H1 (cell line): ENCODE measurements at regions not wholly inside any gene's neighbourhood (a gene's known extent, or its start where the extent isn't known, plus 50 kb on each side); places are given as distances from the start of the nearest gene placed in this dataset.

Experiments used
- CTCF ChIA-PET: fragments of 300-600 bp; sonication (Branson Sonifier 250); formaldehyde crosslinking; loops from one replicate; lab custom pipeline; 2021; ENCODE audit not compliant: partially characterized antibody; lab: Charles Lee
- POLR2A ChIA-PET: fragments of 300-600 bp; sonication (Branson Sonifier 250); formaldehyde crosslinking; loops from one replicate; lab custom pipeline; 2021; ENCODE audit warnings: inconsistent platforms; ENCODE audit not compliant: partially characterized antibody; lab: Charles Lee
- DNase-seq, 2 experiments: peaks; one replicate each; pipeline versions ENCODE4 v3.0.0 to v3.0.0-alpha.2; 2010 to 2022; ENCODE audit warnings: low spot score in 2 of 2, low read depth in 1 of 2, mixed read lengths in 1 of 2
- FAIRE-seq: peaks from 2 replicates; lab custom pipeline; 2011; peaks lifted over from hg19 to GRCh38; lab: Jason Lieb, UNC
- H2AFZ ChIP-seq: 2 replicates; pipeline ENCODE4 v1.8.1; 2012; ENCODE audit warnings: low read length, inconsistent platforms
- H2AK5ac ChIP-seq: 2 replicates; pipeline ENCODE4 v1.6.1; 2013; ENCODE audit warnings: low read depth, low read length
- H2BK120ac ChIP-seq: replicated peaks from 2 replicates; pipeline ENCODE3; 2013; ENCODE audit warnings: low read depth, low read length, inconsistent platforms
- H2BK12ac ChIP-seq: 2 replicates; pipeline ENCODE4 v1.6.1; 2013; ENCODE audit warnings: low read depth, low read length
- H2BK15ac ChIP-seq: 2 replicates; pipeline ENCODE4 v1.6.1; 2013; ENCODE audit warnings: low read length
- H2BK20ac ChIP-seq: 2 replicates; pipeline ENCODE4 v1.6.1; 2013; ENCODE audit warnings: low read length
- H2BK5ac ChIP-seq: 2 replicates; pipeline ENCODE4 v1.6.1; 2013; ENCODE audit warnings: low read depth, low read length
- H3K14ac ChIP-seq: 2 replicates; pipeline ENCODE4 v1.6.1; 2013; ENCODE audit warnings: inconsistent platforms; ENCODE audit not compliant: insufficient read length
- H3K18ac ChIP-seq: 2 replicates; pipeline ENCODE4 v1.6.1; 2013; ENCODE audit warnings: low read length; ENCODE audit errors: extremely low read depth
- H3K23ac ChIP-seq: 2 replicates; pipeline ENCODE4 v1.6.1; 2013; ENCODE audit warnings: inconsistent platforms; ENCODE audit not compliant: insufficient read length
- H3K23me2 ChIP-seq: 2 replicates; pipeline ENCODE4 v1.6.1; 2013; ENCODE audit warnings: low read depth, low read length
- H3K27ac ChIP-seq: 2 replicates; pipeline ENCODE4 v1.6.1; 2011; ENCODE audit warnings: low read depth, low read length, inconsistent platforms
- H3K27me3 ChIP-seq, 4 experiments: replicated peaks in 1 of 4; 1 replicate in 1 of 4; 2 replicates in 3 of 4; pipeline versions ENCODE4 v1.6.1 to v1.8.1; 2011 to 2013; ENCODE audit warnings: low read length in 3 of 4, mild to moderate bottlenecking in 3 of 4, inconsistent platforms in 2 of 4, mixed read lengths in 2 of 4, moderate library complexity in 1 of 4; ENCODE audit not compliant: control insufficient read depth in 3 of 4, insufficient read depth in 3 of 4; ENCODE audit errors: extremely low read depth in 1 of 4
- H3K36me3 ChIP-seq, 4 experiments: 2 replicates each; pipeline versions ENCODE4 v1.6.1 to v1.8.1; 2011 to 2013; ENCODE audit warnings: mild to moderate bottlenecking in 4 of 4, low read length in 3 of 4, moderate library complexity in 2 of 4, control low read depth in 1 of 4, inconsistent platforms in 1 of 4; ENCODE audit not compliant: insufficient read depth in 4 of 4, control insufficient read depth in 2 of 4
- H3K4ac ChIP-seq: replicated peaks from 2 replicates; pipeline ENCODE3; 2013; ENCODE audit warnings: low read length, low read depth, mixed read lengths, inconsistent platforms; ENCODE audit not compliant: insufficient read length
- H3K4me1 ChIP-seq, 4 experiments: replicated peaks in 1 of 4; 1 replicate in 1 of 4; 2 replicates in 3 of 4; pipeline versions ENCODE4 v1.6.1 to v1.8.1; 2011 to 2013; ENCODE audit warnings: low read length in 3 of 4, inconsistent platforms in 2 of 4, mixed read lengths in 1 of 4; ENCODE audit not compliant: insufficient read depth in 4 of 4, control insufficient read depth in 3 of 4
- H3K4me2 ChIP-seq, 2 experiments: 2 replicates each; pipeline versions ENCODE4 v1.6.1 to v1.8.1; 2011 to 2013; ENCODE audit warnings: low read depth in 2 of 2, low read length in 2 of 2, control low read depth in 1 of 2, inconsistent platforms in 1 of 2, mild to moderate bottlenecking in 1 of 2; ENCODE audit not compliant: insufficient read depth in 1 of 2
- H3K4me3 ChIP-seq, 4 experiments: fragments of 200-600, 300-600 bp in 1 of 4; sonication (generic), shearing (Covaris generic), sonication (Bioruptor Twin) in 1 of 4; 2 replicates each; pipeline versions ENCODE4 v1.5.1 to v1.8.1; 2011 to 2016; ENCODE audit warnings: low read length in 4 of 4, low read depth in 3 of 4, control low read depth in 2 of 4, inconsistent platforms in 2 of 4, mild to moderate bottlenecking in 2 of 4, mixed read lengths in 1 of 4, moderate library complexity in 1 of 4; ENCODE audit not compliant: insufficient read depth in 2 of 4; ENCODE audit errors: extremely low read depth in 1 of 4
- H3K56ac ChIP-seq: replicated peaks from 2 replicates; pipeline ENCODE3; 2013; ENCODE audit warnings: low read depth, mild to moderate bottlenecking, mixed read lengths, low read length, inconsistent platforms; ENCODE audit not compliant: insufficient read length
- H3K79me1 ChIP-seq: 2 replicates; pipeline ENCODE4 v1.6.1; 2013; ENCODE audit warnings: low read depth, low read length, control low read depth
- H3K79me2 ChIP-seq, 2 experiments: 2 replicates each; pipeline versions ENCODE4 v1.6.1 to v1.8.1; 2012 to 2013; ENCODE audit warnings: low read length in 2 of 2, mild to moderate bottlenecking in 2 of 2, inconsistent platforms in 1 of 2; ENCODE audit not compliant: insufficient read depth in 2 of 2, control insufficient read depth in 1 of 2
- H3K9ac ChIP-seq, 4 experiments: replicated peaks in 1 of 4; 1 replicate in 1 of 4; 2 replicates in 3 of 4; pipeline versions ENCODE4 v1.6.1 to v1.8.1; 2011 to 2013; ENCODE audit warnings: low read depth in 3 of 4, low read length in 3 of 4, control low read depth in 2 of 4, mild to moderate bottlenecking in 2 of 4, moderate library complexity in 2 of 4, inconsistent platforms in 1 of 4; ENCODE audit errors: extremely low read depth in 1 of 4
- H3K9me3 ChIP-seq, 2 experiments: 2 replicates each; pipeline versions ENCODE4 v1.6.1 to v1.8.1; 2012 to 2013; ENCODE audit warnings: mild to moderate bottlenecking in 2 of 2, moderate library complexity in 2 of 2, control low read depth in 1 of 2, inconsistent platforms in 1 of 2, low read depth in 1 of 2, low read length in 1 of 2, mixed read lengths in 1 of 2; ENCODE audit not compliant: insufficient read depth in 2 of 2
- H4K20me1 ChIP-seq, 2 experiments: replicated peaks in 1 of 2; 2 replicates each; pipeline versions ENCODE3 to v1.8.1; 2011 to 2013; ENCODE audit warnings: inconsistent platforms in 2 of 2, low read length in 2 of 2, mild to moderate bottlenecking in 1 of 2; ENCODE audit not compliant: insufficient read depth in 2 of 2, control insufficient read depth in 1 of 2
- H4K5ac ChIP-seq: 2 replicates; pipeline ENCODE4 v1.6.1; 2013; ENCODE audit warnings: low read length, low read depth, mixed read lengths, inconsistent platforms; ENCODE audit not compliant: insufficient read length
- H4K8ac ChIP-seq: 2 replicates; pipeline ENCODE4 v1.8.0; 2013; ENCODE audit warnings: mild to moderate bottlenecking, moderate library complexity, low read length, inconsistent platforms; ENCODE audit not compliant: insufficient read depth; ENCODE audit errors: extremely low read depth
- H4K91ac ChIP-seq: replicated peaks from 2 replicates; pipeline ENCODE3; 2013; ENCODE audit warnings: low read length, mixed read lengths, inconsistent platforms; ENCODE audit not compliant: insufficient read length
- BACH1 ChIP-seq: IDR thresholded peaks from 2 replicates; pipeline ENCODE4 v1.6.1; 2012; ENCODE audit warnings: low read length, improper control_type of control experiment
- EZH2 ChIP-seq: fragments of 200-600 bp; sonication (generic); IDR thresholded peaks from 2 replicates; pipeline ENCODE4 v1.7.1; 2012; ENCODE audit warnings: low read depth, mild to moderate bottlenecking, moderate library complexity, low read length, inconsistent platforms; ENCODE audit not compliant: severe bottlenecking
- NANOG ChIP-seq: IDR thresholded peaks from 2 replicates; pipeline ENCODE4 v1.6.1; 2011; ENCODE audit warnings: low read length, low read depth, mild to moderate bottlenecking, inconsistent platforms; ENCODE audit not compliant: insufficient read depth, poor library complexity, severe bottlenecking
- WGBS, 2 experiments: shearing (Covaris generic) in 1 of 2; methylation state at CpG; one replicate each; pipeline versions ENCODE4 v1.1.6 to v1.1.7; 2013 to 2015; ENCODE audit warnings: low lambda C conversion rate in 2 of 2, mixed read lengths in 2 of 2, inconsistent platforms in 1 of 2, low coverage in 1 of 2, missing lambda C conversion rate in 1 of 2; ENCODE audit not compliant: insufficient replicate concordance in 2 of 2, insufficient coverage in 1 of 2, insufficient read length in 1 of 2; ENCODE audit errors: extremely low coverage in 1 of 2, missing lambda C conversion rate in 1 of 2; 5-methylcytosine and 5-hydroxymethylcytosine counted together

DNA sequence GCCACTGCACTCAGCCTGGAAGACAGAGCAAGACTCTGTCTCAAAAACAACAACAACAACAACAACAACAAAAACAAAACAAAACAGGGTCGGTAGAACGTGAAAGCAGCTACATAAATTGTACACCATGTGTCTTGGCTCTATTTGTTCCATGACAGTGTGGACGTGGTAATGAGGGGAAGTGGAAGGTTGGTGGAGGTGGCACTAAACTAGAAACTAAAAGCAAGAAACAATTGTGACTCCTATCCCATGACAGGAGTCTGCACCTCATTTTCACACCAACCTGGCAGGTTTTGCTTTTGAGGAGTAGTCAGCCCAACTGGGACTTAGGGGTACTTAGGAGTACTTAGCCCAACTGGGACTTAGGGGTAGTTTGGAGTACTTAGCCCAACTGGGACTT, 62.5 kb upstream of the MRPS9 start:
- no peak overlapping the region for H4K5ac ChIP-seq
- H3K4me2 ChIP-seq: no peak overlapping the region
- H2BK12ac ChIP-seq: no peak overlapping the region
- CTCF ChIA-PET: interaction anchor here (1.0 to 2.1 kb wide), 4 partner anchors 7 to 106 kb away, joined by 5 to 8 read pairs (median 6); no protein-coding TSS in a partner anchor
- no peak overlapping the region for H2BK5ac ChIP-seq
- H3K9me3 ChIP-seq: peaks cover 0 to 3% of the 10 kb centered on the region in 2 experiments; a peak in 1 of 4 replicates
- no peaks in the 10 kb centered on the region for H3K36me3 ChIP-seq
- H2BK20ac ChIP-seq: no peak overlapping the region
- H3K23ac ChIP-seq: no peak overlapping the region
- no peak overlapping the region for H3K4me3 ChIP-seq
- no peak overlapping the region for H3K4ac ChIP-seq
- no peak overlapping the region for H2AFZ ChIP-seq
- H3K79me2 ChIP-seq: no peaks in the 10 kb centered on the region
- no peak overlapping the region for H3K9ac ChIP-seq
- H3K79me1 ChIP-seq: no peaks in the 10 kb centered on the region
- H3K23me2 ChIP-seq: no peaks in the 10 kb centered on the region
- H2AK5ac ChIP-seq: no peak overlapping the region
- FAIRE-seq (no peak), DNase-seq (no peak)
- no peak overlapping the region for H3K14ac ChIP-seq
- H4K8ac ChIP-seq: no peak overlapping the region
- no peaks in the 10 kb centered on the region; a peak in 1 of 7 replicates for H3K27me3 ChIP-seq
- H4K20me1 ChIP-seq: no peaks in the 10 kb centered on the region
- no peak overlapping the region for H3K27ac ChIP-seq
- 93% methylated on average over 3 of the region's 3 CpGs; no CpG with 5 or more reads in 1 of the 2 experiments for WGBS, 2 experiments
- no peak overlapping the region for H3K18ac ChIP-seq
- no peaks in the 10 kb centered on the region for H3K4me1 ChIP-seq
- no peak overlapping the region for H2BK120ac ChIP-seq
- POLR2A ChIA-PET: no interaction called here
- H4K91ac ChIP-seq: no peak overlapping the region
- TF ChIP-seq NANOG (no peak), EZH2 (no peak), BACH1 (no peak)
- H2BK15ac ChIP-seq: no peak overlapping the region
- no peak overlapping the region for H3K56ac ChIP-seq
